ENCODE measurements at regions not wholly inside any gene's neighbourhood (a gene's known extent, or its start where the extent isn't known, plus 50 kb on each side); places are given as distances from the start of the nearest gene placed in this dataset.

DNA sequence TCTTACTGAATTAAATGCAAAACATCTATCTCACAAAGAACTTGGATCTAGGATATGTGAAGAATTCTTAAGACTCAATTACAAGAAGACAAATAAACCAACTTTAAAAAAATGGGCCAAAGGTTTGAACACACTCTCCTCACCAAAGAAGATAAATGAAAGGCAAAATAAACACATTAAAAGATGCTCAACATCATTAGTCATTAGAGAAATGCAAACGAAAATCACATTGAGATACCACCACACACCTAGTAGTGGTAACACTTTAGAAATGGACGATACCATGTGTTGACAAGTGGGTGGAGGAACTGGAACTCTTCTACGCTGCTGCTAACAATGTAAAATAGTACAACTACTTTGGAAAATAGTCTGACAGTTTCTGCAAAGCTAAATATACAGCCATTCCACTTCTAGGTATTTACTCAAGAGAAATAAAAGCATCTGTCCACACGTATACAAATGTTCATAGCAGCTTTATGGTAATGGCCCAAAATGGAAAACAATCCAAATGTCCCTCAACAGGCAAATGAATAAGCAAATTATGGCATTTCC is 194.3 kb downstream of the RHOU start:
- TF ChIP-seq, protein P1, sequence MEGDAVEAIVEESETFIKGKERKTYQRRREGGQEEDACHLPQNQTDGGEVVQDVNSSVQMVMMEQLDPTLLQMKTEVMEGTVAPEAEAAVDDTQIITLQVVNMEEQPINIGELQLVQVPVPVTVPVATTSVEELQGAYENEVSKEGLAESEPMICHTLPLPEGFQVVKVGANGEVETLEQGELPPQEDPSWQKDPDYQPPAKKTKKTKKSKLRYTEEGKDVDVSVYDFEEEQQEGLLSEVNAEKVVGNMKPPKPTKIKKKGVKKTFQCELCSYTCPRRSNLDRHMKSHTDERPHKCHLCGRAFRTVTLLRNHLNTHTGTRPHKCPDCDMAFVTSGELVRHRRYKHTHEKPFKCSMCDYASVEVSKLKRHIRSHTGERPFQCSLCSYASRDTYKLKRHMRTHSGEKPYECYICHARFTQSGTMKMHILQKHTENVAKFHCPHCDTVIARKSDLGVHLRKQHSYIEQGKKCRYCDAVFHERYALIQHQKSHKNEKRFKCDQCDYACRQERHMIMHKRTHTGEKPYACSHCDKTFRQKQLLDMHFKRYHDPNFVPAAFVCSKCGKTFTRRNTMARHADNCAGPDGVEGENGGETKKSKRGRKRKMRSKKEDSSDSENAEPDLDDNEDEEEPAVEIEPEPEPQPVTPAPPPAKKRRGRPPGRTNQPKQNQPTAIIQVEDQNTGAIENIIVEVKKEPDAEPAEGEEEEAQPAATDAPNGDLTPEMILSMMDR (conservative IDR thresholded peaks at IDR 0.05; ENCODE audit: low read depth, low read length): no peak
- no peak for TF ChIP-seq EZH2 (IDR thresholded peaks at IDR 0.05; ENCODE audit: borderline replicate concordance, low read depth, low read length, poor library complexity, severe bottlenecking)
